Thyroid gland (tissue), 4 donors: ENCODE measurements at regions not wholly inside any gene's neighbourhood (a gene's known extent, or its start where the extent isn't known, plus 50 kb on each side); places are given as distances from the start of the nearest gene placed in this dataset.

Experiments used
- POLR2A ChIP-seq, 2 donors: fragments of 450-650 bp; IDR thresholded peaks; one replicate each; pipeline ENCODE4 v1.6.1; 2017; ENCODE audit warnings: antibody characterized with exemption in 2 of 2, mild to moderate bottlenecking in 2 of 2, moderate library complexity in 1 of 2
- TF ChIP-seq, protein P1 (sequence below), 6 experiments: fragments of 200-600 bp in 3 of 6; fragments of 450-650 bp in 3 of 6; sonication (generic) in 3 of 6; IDR thresholded peaks; one replicate each; pipeline ENCODE4 v1.5.1; 2016 to 2019; ENCODE audit warnings: antibody characterized with exemption in 6 of 6, mild to moderate bottlenecking in 2 of 6, inconsistent platforms in 1 of 6, moderate library complexity in 1 of 6

DNA sequence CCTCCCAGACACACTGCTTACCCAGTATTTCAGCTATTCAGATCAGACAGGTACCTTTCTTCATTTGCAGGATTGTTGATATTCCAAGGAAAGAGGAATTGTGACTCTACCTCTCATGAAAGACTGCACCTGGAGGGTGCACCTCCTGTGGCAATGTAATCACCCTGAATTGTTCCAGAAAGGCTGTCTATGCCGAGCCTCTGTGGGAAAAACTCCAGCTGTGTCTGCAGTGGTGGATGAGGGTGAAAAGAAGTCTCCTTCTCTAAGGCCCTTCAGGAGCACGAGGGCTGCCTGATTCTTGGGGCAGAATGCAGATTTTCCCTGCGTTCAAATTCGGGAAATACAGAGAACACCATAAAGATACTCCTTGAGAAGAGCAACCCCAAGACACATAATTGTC lies 108.2 kb upstream of the ADAMTS3 start:
- TF ChIP-seq, protein P1, sequence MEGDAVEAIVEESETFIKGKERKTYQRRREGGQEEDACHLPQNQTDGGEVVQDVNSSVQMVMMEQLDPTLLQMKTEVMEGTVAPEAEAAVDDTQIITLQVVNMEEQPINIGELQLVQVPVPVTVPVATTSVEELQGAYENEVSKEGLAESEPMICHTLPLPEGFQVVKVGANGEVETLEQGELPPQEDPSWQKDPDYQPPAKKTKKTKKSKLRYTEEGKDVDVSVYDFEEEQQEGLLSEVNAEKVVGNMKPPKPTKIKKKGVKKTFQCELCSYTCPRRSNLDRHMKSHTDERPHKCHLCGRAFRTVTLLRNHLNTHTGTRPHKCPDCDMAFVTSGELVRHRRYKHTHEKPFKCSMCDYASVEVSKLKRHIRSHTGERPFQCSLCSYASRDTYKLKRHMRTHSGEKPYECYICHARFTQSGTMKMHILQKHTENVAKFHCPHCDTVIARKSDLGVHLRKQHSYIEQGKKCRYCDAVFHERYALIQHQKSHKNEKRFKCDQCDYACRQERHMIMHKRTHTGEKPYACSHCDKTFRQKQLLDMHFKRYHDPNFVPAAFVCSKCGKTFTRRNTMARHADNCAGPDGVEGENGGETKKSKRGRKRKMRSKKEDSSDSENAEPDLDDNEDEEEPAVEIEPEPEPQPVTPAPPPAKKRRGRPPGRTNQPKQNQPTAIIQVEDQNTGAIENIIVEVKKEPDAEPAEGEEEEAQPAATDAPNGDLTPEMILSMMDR (IDR thresholded peaks at IDR 0.05): no peak
- no peak for TF ChIP-seq POLR2A (IDR thresholded peaks at IDR 0.05)
